ENCODE measurements at regions not wholly inside any gene's neighbourhood (a gene's known extent, or its start where the extent isn't known, plus 50 kb on each side); places are given as distances from the start of the nearest gene placed in this dataset.
"Not testable (repeated sequence)": the region's sequence is repeated elsewhere in the genome, so short reads cannot be mapped to it uniquely, and the experiment has no call there.

DNA sequence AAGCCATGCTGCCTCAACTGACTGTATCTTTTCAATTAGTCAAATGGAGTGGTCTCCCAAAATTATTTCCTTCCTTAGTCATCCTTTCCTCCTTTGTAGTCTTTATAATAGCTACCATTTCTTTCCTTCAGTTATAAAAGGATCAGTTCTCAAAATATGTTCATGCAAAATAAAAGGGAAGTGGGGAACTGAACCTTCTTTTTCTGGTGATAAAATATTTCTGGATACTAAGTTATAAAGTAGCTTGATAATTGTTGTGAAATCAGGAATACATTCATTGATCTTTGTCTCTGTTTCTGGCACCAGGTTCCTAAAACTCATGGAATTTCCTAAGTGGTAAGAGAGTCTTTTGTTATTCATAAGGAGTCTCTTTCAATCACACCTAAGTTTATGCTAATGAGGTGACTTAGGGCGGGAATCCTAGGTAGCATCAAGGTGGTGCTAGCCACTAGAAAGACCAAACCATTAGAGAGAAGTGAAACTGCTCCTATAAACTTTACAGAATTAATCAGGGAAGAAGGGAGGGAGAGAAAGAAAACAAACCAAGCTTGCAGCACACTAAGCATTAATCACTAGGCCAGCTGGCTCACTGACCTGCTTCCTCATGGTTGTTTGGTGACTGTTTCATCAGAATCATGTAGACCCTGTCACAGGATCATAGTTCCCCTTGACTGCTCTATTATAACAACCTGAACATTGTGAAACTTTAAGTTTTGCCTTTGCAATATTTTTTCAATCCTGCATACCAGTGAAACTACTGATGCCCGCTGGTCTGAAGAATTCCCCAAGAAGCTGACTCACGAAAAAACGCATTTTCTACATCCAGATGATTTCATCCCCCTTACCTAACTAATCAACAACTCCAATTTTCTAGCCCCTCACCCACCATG lies 161.6 kb upstream of the PTBP2 start:
- TF ChIP-seq, protein P1, sequence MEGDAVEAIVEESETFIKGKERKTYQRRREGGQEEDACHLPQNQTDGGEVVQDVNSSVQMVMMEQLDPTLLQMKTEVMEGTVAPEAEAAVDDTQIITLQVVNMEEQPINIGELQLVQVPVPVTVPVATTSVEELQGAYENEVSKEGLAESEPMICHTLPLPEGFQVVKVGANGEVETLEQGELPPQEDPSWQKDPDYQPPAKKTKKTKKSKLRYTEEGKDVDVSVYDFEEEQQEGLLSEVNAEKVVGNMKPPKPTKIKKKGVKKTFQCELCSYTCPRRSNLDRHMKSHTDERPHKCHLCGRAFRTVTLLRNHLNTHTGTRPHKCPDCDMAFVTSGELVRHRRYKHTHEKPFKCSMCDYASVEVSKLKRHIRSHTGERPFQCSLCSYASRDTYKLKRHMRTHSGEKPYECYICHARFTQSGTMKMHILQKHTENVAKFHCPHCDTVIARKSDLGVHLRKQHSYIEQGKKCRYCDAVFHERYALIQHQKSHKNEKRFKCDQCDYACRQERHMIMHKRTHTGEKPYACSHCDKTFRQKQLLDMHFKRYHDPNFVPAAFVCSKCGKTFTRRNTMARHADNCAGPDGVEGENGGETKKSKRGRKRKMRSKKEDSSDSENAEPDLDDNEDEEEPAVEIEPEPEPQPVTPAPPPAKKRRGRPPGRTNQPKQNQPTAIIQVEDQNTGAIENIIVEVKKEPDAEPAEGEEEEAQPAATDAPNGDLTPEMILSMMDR (IDR thresholded peaks at IDR 0.05): no peak
- Mint-ChIP-seq H3K9me3 (no peaks in the 10 kb centered on the region), H3K27ac (no peak overlapping the region), H3K4me1 (ENCODE audit: low read depth) (no peaks in the 10 kb centered on the region), H3K4me3 (no peak overlapping the region), H3K27me3 (peaks cover 7% of the 10 kb centered on the region), H3K36me3 (ENCODE audit: low read depth) (no peaks in the 10 kb centered on the region)
- intact Hi-C loops (cut with micrococcal nuclease): no loop called here
- ChIA-PET CTCF (no interaction called here), POLR2A (no interaction called here)
- no peak for ATAC-seq
- no peak for DNase-seq

DNA sequence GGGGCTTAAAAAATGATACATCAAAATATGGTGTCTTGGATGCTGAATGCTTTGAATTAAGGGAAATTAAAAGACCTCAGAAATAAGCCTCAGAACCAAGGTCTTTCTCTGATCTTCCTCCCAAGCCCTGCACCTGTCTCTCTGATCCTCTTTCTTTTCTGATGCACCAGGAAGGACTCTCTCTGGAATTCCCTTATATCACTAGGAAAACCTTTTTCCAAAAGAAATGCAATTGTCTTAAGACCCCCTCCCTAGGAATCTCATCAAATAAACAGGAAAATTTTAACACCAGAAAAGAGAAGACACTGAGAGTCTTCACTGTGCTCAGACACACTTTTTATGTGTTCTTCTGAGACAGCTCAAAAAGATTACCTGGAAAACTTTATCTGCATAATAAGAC lies 159.5 kb upstream of the PTBP2 start:
- ATAC-seq (no peak), DNase-seq (no peak)
- intact Hi-C loops (cut with micrococcal nuclease): no loop called here
- Mint-ChIP-seq H3K27ac (no peak overlapping the region), H3K9me3 (no peaks in the 10 kb centered on the region), H3K27me3 (peaks cover 5% of the 10 kb centered on the region), H3K4me1 (ENCODE audit: low read depth) (no peaks in the 10 kb centered on the region), H3K36me3 (ENCODE audit: low read depth) (no peaks in the 10 kb centered on the region), H3K4me3 (no peak overlapping the region)
- ChIA-PET CTCF (no interaction called here), POLR2A (no interaction called here)
- TF ChIP-seq, protein P1 (IDR thresholded peaks at IDR 0.05): no peak

DNA sequence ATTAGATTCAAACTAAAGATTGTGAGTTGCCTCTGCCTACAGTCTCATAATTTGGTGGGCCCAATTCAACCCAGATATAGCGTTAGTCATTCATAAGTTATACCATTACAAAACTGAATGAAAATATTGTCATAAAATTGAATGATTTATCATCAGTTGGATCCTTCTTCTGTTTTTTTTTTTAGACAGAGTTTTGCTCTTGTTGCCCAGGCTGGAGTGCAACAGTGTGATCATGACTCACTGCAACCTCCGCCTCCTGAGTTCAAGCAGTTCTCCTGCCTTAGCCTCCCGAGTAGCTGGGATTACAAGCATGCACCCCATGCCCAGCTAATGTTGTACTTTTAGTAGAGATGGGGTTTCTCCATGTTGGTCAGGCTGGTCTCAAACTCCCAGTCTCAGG lies 157.2 kb upstream of the PTBP2 start:
- H3K4me1 Mint-ChIP-seq (ENCODE audit: low read depth); H3K27me3 Mint-ChIP-seq; H3K27ac Mint-ChIP-seq; H3K9me3 Mint-ChIP-seq; CTCF ChIA-PET; intact Hi-C loops (cut with micrococcal nuclease); POLR2A ChIA-PET; H3K36me3 Mint-ChIP-seq (ENCODE audit: low read depth); ATAC-seq; H3K4me3 Mint-ChIP-seq; DNase-seq: not testable (repeated sequence)

DNA sequence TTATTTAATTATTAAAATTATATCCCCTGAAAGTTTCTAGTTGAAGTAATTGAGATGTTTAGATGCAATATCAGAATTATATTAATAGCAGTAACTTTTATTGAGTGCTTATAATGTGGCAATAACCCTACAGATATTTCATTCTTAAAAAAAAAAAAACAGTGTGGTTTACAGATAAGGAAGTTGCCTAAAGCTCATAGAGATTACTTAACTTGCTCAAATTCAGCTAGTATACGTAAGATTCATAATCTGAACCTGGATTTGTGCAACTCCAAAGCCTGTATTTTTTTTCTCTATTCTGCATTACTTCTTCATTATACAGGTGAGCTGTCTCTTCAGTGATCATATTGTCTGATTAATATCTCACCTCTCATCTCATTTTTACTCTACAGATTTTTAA lies 156.0 kb upstream of the PTBP2 start:
- CTCF ChIA-PET: no interaction called here

DNA sequence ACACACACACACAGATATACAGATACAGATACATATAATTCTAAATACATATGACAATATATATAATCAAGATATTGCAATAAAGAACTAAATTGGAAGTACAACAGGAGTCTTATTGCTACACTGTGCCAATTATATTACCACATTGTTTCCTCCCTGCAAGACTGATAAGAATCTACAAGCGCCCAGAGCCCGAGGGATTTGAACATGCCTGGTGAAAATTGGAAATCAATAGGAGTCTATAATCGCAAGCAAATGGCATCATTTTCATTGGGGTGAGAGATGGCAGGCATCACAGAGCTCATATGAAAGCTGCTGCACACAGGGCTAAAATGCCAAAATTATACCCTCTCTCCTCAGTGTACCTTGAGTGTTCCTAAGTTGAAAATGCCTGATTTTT lies 152.9 kb upstream of the PTBP2 start:
- Mint-ChIP-seq H3K4me3 (no peak overlapping the region), H3K9me3 (no peaks in the 10 kb centered on the region), H3K27ac (no peak overlapping the region), H3K4me1 (ENCODE audit: low read depth) (no peaks in the 10 kb centered on the region), H3K27me3 (peaks cover 2% of the 10 kb centered on the region), H3K36me3 (ENCODE audit: low read depth) (no peaks in the 10 kb centered on the region)
- DNase-seq: no peak
- ATAC-seq: no peak
- TF ChIP-seq, protein P1 (IDR thresholded peaks at IDR 0.05): no peak
- POLR2A ChIA-PET: no interaction called here
- intact Hi-C loops (cut with micrococcal nuclease): no loop called here
- CTCF ChIA-PET: no interaction called here

More for the DNA sequence above, 156.0 kb upstream of the PTBP2 start:
- H3K9me3 Mint-ChIP-seq: no peaks in the 10 kb centered on the region
- H3K27ac Mint-ChIP-seq: no peak overlapping the region
- no peaks in the 10 kb centered on the region for H3K4me1 Mint-ChIP-seq (ENCODE audit: low read depth)
- intact Hi-C loops (cut with micrococcal nuclease): no loop called here
- ATAC-seq (no peak), DNase-seq (no peak)
- H3K27me3 Mint-ChIP-seq: peaks cover 2% of the 10 kb centered on the region
- H3K36me3 Mint-ChIP-seq (ENCODE audit: low read depth): no peaks in the 10 kb centered on the region
- TF ChIP-seq, protein P1 (IDR thresholded peaks at IDR 0.05): no peak
- H3K4me3 Mint-ChIP-seq: no peak overlapping the region
- POLR2A ChIA-PET: no interaction called here

All from activated CD8-positive, alpha-beta T cell treated with anti-CD3 and anti-CD28 coated beads for 36 hours (primary cell).